ENCODE measurements at regions not wholly inside any gene's neighbourhood (a gene's known extent, or its start where the extent isn't known, plus 50 kb on each side); places are given as distances from the start of the nearest gene placed in this dataset.
A peak's percentile ranks its signal among the peaks of the same experiment; 100 is the strongest.
"Not testable (repeated sequence)": the region's sequence is repeated elsewhere in the genome, so short reads cannot be mapped to it uniquely, and the experiment has no call there.

DNA sequence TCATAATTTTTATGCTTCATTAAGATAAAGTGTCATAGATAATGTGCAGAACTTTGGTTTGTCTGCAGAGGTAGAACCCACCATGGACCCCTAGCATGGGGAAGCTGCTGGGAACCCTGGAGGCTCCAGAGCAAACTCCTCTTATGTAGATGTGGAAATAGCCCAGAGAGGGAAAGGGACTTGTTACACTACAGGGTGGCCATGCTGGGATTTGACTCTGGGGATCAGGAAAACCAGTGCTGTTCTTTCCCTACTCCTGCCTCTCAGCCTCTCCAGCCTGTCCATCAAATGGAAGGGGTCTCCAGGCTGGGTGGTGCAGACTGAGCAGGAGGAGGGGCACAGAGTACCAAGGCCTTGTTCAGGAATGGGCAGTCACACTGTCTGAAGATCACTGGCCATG lies 54.2 kb downstream of the MSX1 start:
- DNase-seq = no peak

DNA sequence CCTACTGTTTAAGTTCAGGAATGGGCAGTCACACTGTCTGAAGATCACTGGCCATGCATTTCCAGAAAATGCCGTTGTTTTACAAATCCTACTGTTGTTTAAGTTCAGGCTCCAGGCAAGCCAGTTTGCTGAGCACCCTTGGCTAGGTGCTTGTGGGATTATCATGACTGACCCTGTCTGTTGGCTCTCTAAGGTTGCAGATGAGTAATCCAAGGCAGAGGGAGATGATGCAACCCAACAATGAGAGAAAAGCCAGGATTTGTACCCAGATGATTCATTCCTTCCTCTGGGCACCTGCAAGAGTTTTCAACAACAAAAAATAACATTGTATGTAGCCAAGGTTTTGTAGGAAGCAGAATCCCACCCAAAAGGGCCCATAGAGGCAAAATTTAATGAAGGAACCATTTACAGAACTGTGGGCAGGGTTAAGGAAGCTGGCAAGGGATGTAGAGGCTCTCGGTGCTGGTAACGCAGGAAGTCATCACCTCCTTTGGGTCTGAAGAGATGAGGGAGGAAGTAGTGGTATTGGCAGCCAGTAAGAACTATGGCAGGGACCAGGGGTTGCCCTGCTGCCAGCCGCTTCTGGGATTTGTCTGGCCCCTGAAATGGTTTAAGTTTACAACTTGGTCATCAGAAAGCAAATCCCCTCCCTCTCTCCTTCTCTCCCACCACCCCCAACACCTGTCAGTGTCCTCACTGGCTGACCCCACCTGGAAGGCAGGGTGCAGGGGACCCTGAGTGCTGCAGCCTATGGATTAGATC lies 54.8 kb downstream of the MSX1 start:
- DNase-seq = peak; percentile 50

GRCh38 chr4:4914965-4915845 lies 55.7 kb downstream of the MSX1 start:
- no peak for DNase-seq

DNA sequence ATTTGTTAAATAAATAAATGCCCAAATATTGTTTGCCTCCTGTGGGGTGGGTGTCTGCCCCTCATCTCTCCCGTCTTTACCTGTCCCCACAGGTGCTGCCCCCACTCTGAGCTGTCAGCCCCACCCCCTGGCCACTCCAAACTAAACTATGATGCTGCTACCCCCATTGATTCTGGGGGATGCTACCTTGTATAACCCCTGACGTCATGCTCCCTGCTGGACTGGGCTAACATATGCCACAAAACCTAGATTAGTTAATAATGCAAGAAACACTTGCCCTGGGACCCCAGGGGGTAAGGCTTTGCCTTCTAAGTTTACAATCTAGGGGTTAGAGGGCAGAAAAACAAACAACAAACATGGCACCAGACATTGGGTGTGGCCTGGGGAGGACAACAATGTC lies 58.6 kb downstream of the MSX1 start:
- DNase-seq = no peak

DNA sequence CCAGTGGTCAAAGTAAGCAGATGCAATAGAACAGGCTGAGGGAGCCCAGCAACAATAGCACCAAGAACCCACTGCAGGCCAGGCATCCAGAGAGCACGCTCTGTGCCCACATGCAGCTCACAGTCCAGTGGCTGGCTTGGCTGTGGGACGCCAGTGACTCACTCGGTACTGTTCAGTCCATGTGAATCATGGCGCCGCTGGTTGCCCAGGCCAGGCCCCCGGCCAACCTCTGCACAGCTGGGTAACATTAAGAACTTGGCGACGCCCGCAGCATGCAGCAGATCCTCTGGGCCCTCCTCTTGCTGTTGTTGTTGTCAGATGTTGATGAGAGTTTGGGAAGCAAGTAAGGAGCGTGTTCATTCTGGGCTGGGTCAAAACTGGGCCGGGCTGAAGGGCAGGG lies 60.5 kb downstream of the MSX1 start:
- peak; percentile 14 for DNase-seq

- DNase-seq = no peak
These were observed 61.6 kb downstream of the MSX1 start for GRCh38 chr4:4921077-4921476.

DNA sequence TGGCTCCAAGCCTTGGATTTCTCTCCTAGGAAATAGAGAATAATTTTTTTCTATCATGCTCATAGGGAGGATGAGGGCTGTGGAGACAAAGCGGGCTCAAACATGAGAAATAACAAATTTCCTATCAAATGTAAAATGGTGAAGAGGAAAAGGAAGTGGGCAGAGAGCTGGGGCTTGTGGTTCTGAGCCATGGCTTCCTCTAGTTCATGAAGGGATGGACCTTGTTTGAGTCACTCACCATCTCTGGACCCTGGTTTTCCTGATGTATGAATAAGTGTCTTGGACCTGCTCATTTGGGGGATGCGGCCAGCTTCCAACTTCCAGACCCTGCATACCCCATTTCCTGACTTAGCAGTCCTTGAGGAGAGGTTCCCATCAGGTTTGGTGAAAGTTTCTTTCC lies 63.0 kb downstream of the MSX1 start:
- no peak for DNase-seq

DNA sequence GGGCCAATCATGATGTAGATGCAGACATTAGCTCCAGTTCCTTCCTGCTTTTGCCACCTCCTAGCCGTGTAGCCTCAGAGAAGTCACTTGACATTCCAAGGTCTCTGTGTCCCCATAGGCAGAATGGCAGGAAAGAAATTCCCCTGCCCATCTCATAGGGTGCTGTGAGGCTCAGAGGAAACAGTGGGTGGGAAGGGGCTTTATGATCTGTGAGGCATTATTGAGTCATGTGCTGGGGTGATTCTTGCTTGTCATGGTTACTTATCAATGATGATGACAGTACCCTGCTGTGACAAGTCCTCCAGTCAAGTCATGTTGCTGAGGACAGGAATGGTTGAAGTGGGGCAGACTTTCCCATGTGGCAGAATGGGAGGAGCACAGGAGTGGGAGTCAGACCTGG lies 63.7 kb downstream of the MSX1 start:
- no peak for DNase-seq

DNA sequence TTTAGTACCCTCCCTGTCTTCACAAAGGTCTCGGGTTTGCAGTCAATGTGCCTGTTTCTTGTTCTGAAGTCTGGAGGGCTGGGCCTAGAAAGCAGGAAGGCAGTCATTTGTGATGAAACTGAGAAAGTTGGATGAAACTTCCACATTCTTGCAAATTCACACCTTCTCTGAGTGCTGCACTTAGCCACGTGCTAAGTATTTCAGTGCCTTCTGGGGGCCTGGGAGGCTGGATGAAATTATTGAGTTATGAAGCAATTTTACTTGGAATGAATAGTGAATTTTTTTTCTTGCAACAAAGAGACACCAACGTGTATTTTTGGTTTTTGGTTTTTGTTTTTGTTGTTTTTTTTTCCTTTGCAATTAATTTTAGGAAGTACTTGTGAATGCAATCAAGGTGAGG lies 71.2 kb downstream of the MSX1 start:
- no peak for DNase-seq

DNA sequence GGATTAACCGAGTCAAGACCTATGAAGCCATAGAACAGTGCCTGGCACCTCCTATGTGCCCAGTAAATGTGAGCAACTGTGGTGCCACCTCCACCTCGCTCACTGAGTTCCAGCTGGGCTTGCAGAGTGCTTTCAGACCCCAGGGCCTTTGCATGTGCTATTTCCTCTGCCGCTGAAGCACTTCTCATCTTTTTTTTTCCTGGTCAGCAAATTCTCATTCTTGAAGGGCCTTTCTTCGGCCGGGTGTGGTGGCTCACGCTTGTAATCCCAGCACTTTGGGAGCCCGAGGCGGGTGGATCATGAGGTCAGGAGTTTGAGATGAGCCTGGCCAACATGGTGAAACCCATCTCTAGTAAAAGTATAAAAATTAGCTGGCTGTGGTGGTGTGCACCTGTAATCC lies 76.5 kb downstream of the MSX1 start:
- DNase-seq = no peak

DNA sequence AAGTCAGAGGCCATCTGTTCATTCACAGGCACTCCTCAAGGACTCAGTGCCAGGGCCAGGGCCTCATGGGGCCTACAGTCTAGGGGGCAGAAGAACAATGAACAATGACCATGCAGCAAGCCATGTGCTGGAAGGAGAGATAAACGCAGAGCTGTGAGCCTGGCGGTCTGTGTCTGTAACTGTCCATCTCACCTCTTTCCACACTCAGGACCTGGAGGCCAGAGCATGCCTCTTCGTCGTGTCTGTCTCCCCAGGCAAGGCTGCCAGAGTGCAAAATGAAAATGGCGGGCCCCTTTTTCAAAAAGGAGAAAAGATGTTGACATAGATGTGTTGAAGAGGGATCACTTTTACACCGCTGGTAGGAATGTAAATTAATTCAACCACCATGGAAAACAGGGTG lies 78.5 kb downstream of the MSX1 start:
- DNase-seq = no peak

- DNase-seq = no peak
These were observed 77.5 kb downstream of the CYTL1 start for GRCh38 chr4:4941751-4942150.

DNA sequence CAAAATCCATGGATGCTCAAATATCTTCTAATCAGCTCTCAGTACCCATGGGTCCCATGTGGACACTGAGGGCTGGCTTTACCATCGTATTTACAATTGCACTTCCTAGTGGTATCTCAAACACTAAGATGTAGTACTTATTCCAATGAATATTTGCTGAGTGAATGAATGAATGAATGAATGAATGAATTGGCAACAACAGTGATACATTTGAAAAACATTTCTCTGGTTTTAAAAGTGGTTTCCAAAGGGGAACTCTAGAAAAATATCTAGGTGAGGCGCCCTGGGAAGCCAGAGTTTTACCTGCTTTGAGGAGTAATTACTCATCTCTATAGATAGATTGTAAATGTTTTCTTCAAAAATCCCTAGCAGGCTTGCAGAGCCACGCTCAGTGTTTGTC lies 76.6 kb downstream of the CYTL1 start:
- no peak for DNase-seq

GRCh38 chr4:4945021-4945420 lies 74.2 kb downstream of the CYTL1 start:
- DNase-seq = no peak

- no peak for DNase-seq
These were observed 73.4 kb downstream of the CYTL1 start for GRCh38 chr4:4945829-4946228.

DNA sequence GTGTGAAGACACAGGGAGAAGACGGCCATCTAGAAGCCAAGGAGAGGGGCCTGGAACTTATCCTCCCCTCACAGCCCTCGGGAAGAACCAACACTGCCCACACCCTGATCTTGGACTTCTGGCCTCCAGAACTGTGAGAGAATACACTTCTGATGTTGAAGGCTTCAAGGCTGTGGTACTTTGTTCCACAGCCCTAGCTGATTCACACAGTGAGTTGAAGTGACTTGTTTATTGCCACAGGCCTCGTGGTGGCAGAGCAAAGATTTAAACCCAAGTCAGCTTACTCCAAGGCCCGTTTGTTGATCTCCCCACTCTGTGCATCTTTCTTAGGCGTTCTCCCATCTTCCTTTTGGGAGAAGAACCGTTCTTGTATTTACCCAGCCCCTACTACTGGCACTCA lies 72.8 kb downstream of the CYTL1 start:
- DNase-seq = no peak

DNA sequence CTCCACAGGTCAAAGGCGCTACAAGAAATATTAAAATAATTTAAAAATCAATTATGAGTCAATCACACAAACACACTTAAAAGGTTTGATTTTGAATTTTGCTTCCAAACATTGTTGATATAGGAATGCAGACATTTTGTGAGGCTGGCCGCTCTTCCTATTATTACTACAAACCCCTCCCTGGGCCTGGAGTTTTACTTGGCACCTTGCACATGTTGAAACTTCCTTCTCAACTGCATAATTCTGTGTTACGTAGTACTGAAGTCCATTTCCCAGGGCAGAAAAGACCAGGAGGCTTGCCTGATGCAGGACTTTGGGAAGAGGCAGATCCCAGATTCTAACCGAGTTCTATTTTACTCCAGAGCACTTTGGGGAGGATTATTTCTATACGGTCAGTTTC lies 71.5 kb downstream of the CYTL1 start:
- no peak for DNase-seq

- DNase-seq = no peak
These were observed 70.9 kb downstream of the CYTL1 start for GRCh38 chr4:4948370-4948769.

DNA sequence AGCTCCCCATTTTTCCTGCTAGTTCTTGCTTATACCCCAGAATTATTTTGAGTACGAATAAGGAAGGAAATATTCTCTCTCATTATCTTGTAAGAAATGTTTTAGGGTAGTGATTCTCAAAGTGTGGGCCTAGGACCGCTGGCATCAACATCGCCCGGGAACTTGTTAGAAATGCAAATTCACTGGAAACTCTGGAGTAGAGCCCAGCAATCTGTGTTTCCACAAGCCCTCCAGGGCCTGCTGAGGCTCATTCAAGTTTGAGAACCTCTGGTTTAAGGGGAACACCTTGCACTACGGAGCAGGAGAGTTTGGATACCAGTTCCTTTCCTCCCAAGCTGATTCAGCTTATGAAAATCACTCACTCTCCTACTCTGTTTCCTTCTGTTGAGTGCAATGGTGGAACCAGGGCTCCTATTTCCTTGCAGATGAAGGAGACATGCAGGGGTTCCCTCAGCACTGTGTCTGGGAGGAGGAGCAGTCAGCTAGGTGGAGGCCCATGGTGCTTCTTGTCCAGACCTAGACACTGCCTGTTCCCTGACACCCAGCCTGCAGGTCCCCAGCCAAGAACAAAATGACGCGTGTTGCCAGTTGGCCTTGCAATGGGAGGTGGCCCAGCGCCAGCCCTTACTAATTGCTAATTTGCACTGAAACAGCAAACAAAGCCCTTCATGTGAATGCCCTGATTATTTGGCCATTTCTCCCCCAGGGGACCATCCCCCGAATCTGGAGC lies 68.5 kb downstream of the CYTL1 start:
- no peak for DNase-seq

DNA sequence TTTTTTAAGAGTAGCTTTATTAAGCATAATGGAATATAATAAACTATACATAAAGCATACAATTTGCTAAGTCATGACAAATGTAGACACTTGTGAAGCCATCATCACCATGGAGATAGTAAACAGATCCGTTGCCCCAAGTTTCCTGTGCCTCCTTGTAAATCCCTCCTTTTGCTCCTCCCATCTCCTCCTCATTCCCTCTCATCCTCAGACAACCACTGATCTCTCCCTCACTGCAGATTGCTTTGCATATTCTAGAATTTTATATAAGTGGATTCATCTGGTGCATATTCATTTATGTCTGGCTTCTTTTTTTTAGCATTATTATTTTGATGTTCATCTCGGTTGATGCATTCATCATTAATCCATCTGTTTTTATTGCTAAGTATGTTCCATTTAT lies 67.0 kb downstream of the CYTL1 start:
- DNase-seq = no peak

- DNase-seq = not testable (repeated sequence)
These were observed 59.7 kb downstream of the CYTL1 start for GRCh38 chr4:4959344-4960074.

GRCh38 chr4:4960574-4960973 lies 58.7 kb downstream of the CYTL1 start:
- no peak for DNase-seq

DNA sequence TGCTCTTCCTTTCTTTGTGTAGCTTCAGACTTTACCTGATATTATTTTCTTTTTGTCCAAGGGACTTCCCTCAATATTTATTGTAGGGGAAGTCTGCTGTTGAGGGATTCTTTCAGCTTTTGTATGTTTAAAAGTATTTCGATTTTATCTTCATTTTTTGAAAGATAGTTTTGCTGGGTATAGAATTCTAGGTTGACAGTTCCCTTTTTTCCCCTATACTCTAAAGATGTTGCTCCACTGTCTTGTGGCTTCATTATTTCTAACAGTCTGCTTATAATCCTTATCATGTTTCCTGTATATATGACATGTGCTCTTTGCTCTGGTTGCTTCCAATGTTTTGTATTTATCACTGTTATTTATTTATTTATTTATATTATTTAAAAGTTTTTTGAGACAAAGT lies 57.3 kb downstream of the CYTL1 start:
- DNase-seq = no peak

All from fibroblast of skin of scalp (primary cell).